ENCODE measurements at regions not wholly inside any gene's neighbourhood (a gene's known extent, or its start where the extent isn't known, plus 50 kb on each side); places are given as distances from the start of the nearest gene placed in this dataset.

- no peak for TF ChIP-seq MXI1 (IDR thresholded peaks at IDR 0.05; ENCODE audit: borderline replicate concordance, low read depth, low read length)
- no peak for TF ChIP-seq POLR2A (IDR thresholded peaks at IDR 0.05; ENCODE audit: low read depth, low read length)
- TF ChIP-seq CTCF (conservative IDR thresholded peaks at IDR 0.05; ENCODE audit: low read depth, low read length), result no peak
These were observed 178.2 kb downstream of the HS3ST1 start for GRCh38 chr4:11250510-11250909.

Data from IMR-90 (cell line).